ENCODE measurements at regions not wholly inside any gene's neighbourhood (a gene's known extent, or its start where the extent isn't known, plus 50 kb on each side); places are given as distances from the start of the nearest gene placed in this dataset.
A peak's percentile ranks its signal among the peaks of the same experiment; 100 is the strongest.

GRCh38 chr11:19595499-19595839, 117.2 kb upstream of the NAV2 start:
- DNase-seq, result no peak

GRCh38 chr11:19594326-19594725, 118.3 kb upstream of the NAV2 start:
- no peak for DNase-seq

DNA sequence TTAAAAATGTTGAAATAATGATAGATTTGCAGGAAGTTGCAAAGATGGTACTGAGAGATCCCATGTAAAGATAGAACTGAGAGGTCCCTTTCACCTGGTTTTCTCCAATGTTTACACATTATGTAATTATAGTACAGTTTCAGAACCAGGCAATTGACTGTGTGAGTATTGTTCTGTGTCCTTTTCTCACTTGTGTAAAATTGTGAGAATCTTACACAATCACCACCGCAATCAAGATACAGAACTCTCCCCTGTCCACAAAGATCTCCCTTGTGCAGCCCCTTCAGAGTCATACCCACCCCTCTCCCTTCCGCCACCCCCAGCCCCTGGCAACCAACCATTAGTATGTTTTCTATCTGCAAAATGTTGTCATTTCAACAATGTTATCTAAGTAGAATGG, 119.8 kb upstream of the NAV2 start:
- no peak for DNase-seq

DNA sequence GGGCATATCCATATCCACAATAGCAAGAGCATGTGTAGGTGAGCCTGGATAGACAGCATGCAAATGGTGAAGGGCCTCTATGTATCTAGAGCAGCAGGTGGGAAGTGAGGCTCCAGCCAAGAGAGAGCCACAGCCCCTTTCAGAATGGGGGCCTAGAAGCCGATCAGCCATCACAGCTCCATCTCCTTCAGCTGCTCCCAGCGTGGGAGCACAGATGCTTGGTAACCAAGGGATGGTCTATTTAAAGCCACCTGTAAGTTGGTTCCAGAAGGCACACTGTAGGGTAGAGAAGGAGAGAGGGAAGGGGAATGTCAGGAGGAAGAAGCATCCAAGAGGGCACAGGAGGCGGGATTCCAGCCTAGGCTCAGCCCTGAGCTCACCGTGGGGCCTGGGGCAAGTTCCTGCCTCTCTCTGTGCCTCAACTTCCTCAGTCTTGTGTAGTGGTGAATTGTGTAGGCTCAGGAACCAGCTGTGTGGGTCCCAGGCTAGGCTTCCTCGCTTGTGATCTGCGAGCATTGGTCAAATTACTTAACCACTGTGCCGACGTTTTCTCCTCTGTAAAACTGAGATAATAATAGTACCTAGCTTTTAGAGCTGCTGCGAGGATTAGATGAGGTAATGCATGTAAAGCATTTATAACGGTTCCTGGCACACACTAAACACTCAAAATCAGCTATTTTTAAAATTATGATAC, 122.9 kb upstream of the NAV2 start:
- DNase-seq, result no peak

DNA sequence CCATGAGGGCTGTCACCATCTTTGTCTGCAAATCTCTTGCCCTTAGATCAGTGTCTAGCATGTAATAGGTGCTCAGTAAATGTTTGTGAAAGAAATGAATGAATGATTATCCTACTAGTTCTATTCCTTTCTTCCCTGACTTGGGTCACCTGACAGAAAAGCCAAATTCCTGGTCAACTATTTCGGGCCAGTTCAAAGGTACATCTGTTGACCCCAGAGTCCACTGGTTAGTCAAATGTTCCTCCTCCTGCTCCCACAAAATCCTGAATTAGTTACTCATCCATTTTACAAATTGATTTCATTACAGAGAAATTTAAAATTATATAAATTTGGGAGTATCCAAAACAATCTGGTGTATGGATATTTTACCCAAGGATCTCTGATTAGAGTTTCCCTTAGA, 124.7 kb upstream of the NAV2 start:
- no peak for DNase-seq

DNA sequence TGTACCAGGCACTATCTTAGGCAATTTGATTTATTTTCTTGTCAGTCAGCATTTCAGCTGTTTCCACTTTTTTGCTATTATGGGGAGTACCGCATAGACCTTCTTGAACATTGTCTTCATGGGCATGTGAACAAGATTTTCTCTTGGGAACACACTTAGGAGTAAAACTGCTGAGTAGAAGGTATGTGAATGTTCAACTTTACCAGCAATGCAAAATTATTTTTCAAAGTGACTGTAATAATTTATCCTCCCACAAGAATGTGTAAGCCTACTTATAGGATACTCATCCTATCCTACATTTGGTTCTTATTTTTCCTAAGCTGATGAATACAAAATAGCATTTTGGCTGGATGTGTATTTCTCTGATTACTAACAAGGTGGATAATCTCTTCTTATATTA, 132.0 kb upstream of the NAV2 start:
- DNase-seq, result no peak

- DNase-seq, result no peak
Observed at GRCh38 chr11:19579957-19580356, 132.7 kb upstream of the NAV2 start.

DNA sequence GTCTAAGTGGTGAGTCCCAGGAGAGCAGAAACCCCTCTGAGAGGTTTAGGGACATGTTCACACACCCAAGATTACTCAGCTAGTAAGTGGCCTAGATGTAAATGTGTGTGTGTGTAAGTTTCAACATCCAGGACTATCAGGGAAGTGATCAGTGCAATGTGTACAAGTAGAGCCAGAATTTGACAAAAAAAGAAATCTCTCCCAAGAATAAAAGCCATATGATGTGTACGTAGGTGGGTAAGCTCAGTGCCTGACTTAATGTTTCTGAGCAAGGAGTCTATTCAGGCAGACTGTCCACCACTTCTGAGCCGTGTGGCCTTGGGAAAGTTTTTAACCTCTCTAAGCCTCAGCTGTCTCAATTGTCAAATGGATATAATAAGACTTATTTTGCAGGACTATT, 133.8 kb upstream of the NAV2 start:
- DNase-seq, result no peak

DNA sequence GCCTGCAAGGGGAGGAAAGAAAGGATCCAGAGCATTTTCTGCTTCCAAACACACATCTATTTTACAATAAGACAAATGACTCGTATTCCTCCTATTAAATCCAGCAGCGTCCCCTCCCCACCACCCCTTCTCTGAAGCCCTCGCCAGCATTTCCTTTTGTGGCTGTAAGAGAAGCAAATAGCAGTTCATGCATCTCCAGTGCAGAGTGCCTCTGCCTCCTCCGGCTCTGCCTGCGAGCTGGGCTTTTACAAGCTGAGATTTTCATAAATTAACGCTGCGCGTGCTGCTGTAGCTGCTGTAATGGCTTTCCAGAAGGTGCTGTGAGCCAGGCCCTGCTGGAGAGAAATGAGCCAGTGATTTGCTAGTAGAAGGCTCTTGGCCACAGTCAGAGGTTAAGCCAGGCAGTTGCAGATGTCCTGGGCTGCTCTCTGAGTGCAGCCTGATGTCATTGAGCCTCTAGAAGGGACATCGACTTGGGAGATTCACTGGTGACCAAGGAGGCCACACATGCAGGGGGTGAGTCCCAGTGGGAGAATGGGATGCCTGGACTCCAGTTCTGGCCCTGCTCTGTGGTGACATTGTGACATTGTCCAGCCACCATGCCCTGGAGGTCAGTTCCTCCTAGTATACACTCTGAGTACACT, 134.5 kb upstream of the NAV2 start:
- no peak for DNase-seq

DNA sequence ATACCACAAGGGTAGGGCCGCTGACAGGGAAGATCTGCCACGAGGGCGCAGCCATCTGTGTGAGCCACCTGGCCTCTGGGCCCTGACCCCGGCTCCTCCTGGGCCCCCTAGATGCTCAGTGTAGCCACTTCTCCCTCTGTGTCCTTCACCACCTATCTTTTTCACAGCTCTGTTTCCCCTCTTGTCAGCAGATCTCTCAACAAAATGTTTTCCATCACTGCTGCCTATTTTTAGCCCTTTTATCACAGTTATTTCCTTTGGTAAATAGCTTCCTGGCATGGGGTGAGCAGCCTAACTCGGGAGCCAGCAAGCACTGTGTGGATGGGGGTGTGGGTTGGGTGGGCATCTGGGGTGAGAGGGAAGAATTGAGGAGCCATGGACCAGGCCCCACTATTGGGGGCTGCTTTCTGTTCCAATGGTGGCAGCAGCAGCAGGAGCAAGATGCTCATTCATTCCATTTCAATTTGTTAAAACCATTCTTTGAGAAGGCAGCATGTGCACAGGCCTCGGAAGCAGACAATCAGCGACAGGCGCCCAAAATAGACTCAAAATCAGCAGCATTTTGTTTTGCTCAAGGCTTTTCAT, 135.2 kb upstream of the NAV2 start:
- no peak for DNase-seq

- DNase-seq, result no peak
Observed at GRCh38 chr11:19576903-19577302, 135.7 kb upstream of the NAV2 start.

- DNase-seq, result no peak
Observed at GRCh38 chr11:19576054-19576453, 136.6 kb upstream of the NAV2 start.

- DNase-seq, result no peak
Observed at GRCh38 chr11:19574916-19575315, 137.7 kb upstream of the NAV2 start.

- DNase-seq, result peak; percentile 12
Observed at GRCh38 chr11:19573666-19574065, 139.0 kb upstream of the NAV2 start.

DNA sequence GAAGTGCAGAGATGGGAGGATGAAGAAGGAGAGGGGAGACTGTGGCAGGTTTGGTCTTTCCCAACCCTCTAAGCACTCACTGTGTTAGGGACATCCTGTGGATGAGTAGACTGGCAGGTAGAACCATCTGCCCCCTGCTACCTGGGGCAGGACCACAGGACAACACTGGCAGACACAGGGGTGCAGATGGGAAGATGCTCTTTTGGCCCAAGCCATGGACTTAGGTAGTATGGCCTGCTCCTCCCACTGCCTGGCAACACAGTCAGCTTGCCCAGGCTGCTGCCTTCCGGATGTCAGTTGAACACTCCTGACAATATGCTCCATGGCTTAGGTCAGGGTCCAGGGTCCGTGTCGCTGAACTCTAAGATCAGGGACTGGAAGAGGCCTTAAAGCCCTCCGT, 140.7 kb upstream of the NAV2 start:
- DNase-seq, result no peak

- no peak for DNase-seq
Observed at GRCh38 chr11:19570889-19571288, 141.7 kb upstream of the NAV2 start.

GRCh38 chr11:19567996-19568395, 144.6 kb upstream of the NAV2 start:
- DNase-seq, result no peak

DNA sequence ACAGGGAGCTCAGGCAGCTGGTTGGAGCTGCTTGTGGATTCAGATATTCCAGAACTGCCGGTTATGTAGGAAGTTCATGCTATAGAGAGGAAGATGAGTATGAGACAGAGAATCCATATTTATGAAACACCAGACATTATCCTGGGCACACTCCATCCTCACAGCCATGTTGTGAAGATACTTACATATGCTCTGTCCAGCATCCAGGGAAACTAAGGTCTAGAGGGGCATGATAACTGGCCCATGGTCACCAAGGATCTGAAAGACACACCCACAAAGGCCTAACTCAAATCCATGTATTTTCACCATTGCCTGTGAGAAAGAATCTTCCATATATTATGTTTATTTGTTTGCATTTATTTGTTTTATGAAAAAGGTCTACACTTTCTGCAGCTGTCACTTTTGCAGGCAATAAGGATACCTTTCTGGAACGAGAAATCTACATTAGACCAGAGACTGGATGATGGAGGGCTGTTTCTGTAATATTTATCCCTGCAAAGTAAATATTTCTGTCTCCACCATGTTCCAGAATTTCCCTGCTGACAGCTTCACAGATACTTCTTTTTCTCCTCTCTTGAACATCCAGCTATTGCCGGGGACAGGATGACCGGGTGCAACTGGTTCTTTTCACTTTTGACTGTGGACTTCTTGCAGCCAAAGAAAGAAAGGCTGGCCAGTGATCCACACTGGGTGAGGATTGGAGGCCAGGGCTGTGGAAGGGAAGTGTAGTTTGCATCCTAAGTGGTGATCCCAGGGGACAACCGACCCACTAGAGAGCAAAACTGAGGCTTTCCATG, 145.9 kb upstream of the NAV2 start:
- no peak for DNase-seq

- DNase-seq, result no peak
Observed at GRCh38 chr11:19565639-19566038, 147.0 kb upstream of the NAV2 start.

GRCh38 chr11:19562156-19562555, 150.5 kb upstream of the NAV2 start:
- no peak for DNase-seq

DNA sequence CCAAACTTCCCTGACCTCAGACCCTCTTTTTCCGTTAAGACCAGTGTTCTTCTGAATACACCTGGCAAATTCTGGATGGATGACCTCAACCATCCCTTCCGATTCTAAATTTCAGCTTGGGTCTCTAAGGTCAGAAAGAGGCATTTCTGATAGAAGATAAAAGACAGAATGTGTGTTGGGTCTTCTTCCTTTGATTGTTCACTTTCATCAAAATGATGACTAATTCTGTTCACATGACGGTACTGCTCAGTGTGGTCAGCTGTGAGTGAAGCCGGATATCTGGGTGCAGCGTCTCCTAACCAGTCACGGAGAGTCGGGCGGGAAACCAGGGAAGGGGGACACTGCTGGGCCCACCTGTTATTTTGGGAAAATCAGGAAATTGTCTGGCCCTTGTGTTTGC, 151.6 kb upstream of the NAV2 start:
- DNase-seq, result no peak

DNA sequence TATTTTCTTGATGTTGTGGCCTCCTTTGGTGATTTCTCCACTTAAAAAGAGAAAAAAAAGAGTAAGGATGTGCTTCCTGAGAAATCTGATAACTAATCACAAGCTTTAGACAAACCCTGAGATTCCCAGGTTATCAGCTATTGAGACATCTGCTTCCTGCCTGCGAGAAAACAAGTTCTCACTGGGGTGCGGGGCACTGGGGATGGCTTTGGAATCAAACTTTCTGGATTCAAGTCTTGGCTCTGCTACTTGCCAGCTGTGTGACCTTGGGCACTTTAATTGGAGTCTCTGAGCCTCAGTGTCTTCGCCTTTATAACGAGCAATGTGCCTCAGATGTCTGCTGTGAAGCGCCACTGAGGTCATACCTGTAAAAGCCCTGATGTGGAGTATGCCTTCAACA, 152.5 kb upstream of the NAV2 start:
- no peak for DNase-seq

DNA sequence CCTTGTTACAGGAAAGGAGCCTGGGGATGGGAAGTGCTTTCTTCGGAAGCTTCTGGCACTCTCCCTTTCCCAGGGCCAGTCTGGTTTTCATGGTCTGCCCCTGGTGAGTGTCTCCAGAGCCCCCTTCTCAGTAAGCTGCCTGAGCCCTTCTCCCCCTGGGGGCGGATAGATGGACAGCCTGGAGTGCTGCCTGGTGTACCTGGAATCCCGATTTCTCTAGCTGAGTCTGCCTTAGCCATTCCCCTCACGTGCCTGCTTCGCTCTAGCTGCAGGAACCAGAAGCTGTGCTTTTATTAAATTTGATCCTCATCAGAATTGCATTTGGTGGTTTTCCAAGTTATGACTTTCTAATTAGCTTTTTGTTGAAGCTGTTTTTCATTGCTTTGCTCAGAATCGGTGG, 152.9 kb upstream of the NAV2 start:
- no peak for DNase-seq
